ENCODE measurements at regions not wholly inside any gene's neighbourhood (a gene's known extent, or its start where the extent isn't known, plus 50 kb on each side); places are given as distances from the start of the nearest gene placed in this dataset.

DNA sequence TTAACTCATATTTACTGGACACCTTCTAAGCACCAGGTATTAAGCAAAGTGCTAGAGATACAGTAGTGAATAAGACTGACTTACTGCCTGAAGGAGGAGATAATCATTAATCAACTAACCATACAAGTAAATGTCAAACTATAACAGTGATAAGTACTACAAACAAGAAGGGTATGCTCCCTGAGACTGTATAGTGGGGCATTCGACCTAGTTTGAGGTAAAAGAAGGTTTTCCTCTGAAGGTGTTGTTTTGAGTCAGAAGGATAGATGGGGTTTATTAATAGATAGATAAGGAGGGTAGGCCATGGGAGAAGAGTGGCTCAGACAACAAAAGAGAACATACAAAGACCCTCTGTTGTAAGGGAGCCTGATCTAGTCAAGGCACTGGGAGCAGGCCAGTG, 105.4 kb downstream of the DDIT4L start:
- no peaks in the 10 kb centered on the region for H3K4me1 ChIP-seq (ENCODE audit: control insufficient read depth, extremely low read depth, insufficient read depth, low read length)
- intact Hi-C loops (cut with micrococcal nuclease) (no loop called here), dilution Hi-C loops (cut with MboI; ENCODE audit: extremely low pct_ligation_motif_present, low sequenced_read_pairs) (no loop called here)
- no peak for TF ChIP-seq POLR2A (IDR thresholded peaks at IDR 0.05; ENCODE audit: low read depth, low read length)
- no peak for TF ChIP-seq MAX (IDR thresholded peaks at IDR 0.05; ENCODE audit: insufficient read depth, insufficient read length)
- TF ChIP-seq POLR2AphosphoS5 (IDR thresholded peaks at IDR 0.05; ENCODE audit: insufficient read depth, low read depth, low read length) = no peak
- no peak for TF ChIP-seq MYC (IDR thresholded peaks at IDR 0.05; ENCODE audit: low read depth, low read length)
- TF ChIP-seq GATA2 (IDR thresholded peaks at IDR 0.05; ENCODE audit: insufficient read depth, insufficient read length, low read depth, low read length) = no peak
- no peak for TF ChIP-seq EZH2 (IDR thresholded peaks at IDR 0.05; ENCODE audit: borderline replicate concordance, low read depth, low read length, severe bottlenecking)
- TF ChIP-seq, protein P1, sequence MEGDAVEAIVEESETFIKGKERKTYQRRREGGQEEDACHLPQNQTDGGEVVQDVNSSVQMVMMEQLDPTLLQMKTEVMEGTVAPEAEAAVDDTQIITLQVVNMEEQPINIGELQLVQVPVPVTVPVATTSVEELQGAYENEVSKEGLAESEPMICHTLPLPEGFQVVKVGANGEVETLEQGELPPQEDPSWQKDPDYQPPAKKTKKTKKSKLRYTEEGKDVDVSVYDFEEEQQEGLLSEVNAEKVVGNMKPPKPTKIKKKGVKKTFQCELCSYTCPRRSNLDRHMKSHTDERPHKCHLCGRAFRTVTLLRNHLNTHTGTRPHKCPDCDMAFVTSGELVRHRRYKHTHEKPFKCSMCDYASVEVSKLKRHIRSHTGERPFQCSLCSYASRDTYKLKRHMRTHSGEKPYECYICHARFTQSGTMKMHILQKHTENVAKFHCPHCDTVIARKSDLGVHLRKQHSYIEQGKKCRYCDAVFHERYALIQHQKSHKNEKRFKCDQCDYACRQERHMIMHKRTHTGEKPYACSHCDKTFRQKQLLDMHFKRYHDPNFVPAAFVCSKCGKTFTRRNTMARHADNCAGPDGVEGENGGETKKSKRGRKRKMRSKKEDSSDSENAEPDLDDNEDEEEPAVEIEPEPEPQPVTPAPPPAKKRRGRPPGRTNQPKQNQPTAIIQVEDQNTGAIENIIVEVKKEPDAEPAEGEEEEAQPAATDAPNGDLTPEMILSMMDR (IDR thresholded peaks at IDR 0.05; ENCODE audit: extremely low read depth in 1 of 2, insufficient read depth in 1 of 2, low read depth in 1 of 2, low read length in 2 of 2) = no peak
- no peak for TF ChIP-seq FOS (IDR thresholded peaks at IDR 0.05; ENCODE audit: borderline replicate concordance, insufficient read depth, low read length)
- no peak for TF ChIP-seq JUN (IDR thresholded peaks at IDR 0.05; ENCODE audit: borderline replicate concordance, insufficient read depth, insufficient read length, low read depth)
- H3K4me2 ChIP-seq (ENCODE audit: insufficient read depth, low read length) = no peak overlapping the region
- no peak overlapping the region for H3K27ac ChIP-seq (ENCODE audit: insufficient read depth, low read depth, low read length)
- no peak overlapping the region for H3K4me3 ChIP-seq (replicated peaks in 1 of 3; ENCODE audit: insufficient read depth in 1 of 3, low read depth in 1 of 3, low read length in 3 of 3)
- BruUV-seq (replicated peaks) = no TSS peak
- H3K9ac ChIP-seq (replicated peaks; ENCODE audit: extremely low read depth, insufficient read depth, low read length) = no peak overlapping the region
- no peaks in the 10 kb centered on the region for H3K9me3 ChIP-seq (replicated peaks; ENCODE audit: control insufficient read depth, insufficient read depth, low read length)
- POLR2A ChIA-PET = no interaction called here
- no peaks in the 10 kb centered on the region for H3K36me3 ChIP-seq (ENCODE audit: control insufficient read depth in 2 of 2, extremely low read depth in 1 of 2, insufficient read depth in 2 of 2, low read length in 2 of 2)
- no peaks in the 10 kb centered on the region for H3K27me3 ChIP-seq (ENCODE audit: control insufficient read depth in 2 of 2, insufficient read depth in 2 of 2, low read length in 2 of 2)
- DNase-seq (ENCODE audit: low read depth, low spot score) (no peak), FAIRE-seq (no peak)
- H3K79me2 ChIP-seq (ENCODE audit: control insufficient read depth, insufficient read depth, low read length) = no peaks in the 10 kb centered on the region
- no peak overlapping the region for H2AFZ ChIP-seq (ENCODE audit: low read depth, low read length)
- H4K20me1 ChIP-seq (replicated peaks; ENCODE audit: control insufficient read depth, extremely low read depth, insufficient read depth, low read length) = no peaks in the 10 kb centered on the region
- CTCF ChIA-PET = interaction anchor here (1.2 kb wide), 1 partner anchor 8 kb away, joined by 4 read pairs; no protein-coding TSS in a partner anchor
- no peaks in the 10 kb centered on the region for H3K9me1 ChIP-seq (replicated peaks; ENCODE audit: control insufficient read depth, extremely low read depth, insufficient read depth, low read length)
